Frontal cortex (tissue), 3 donors: ENCODE measurements at regions not wholly inside any gene's neighbourhood (a gene's known extent, or its start where the extent isn't known, plus 50 kb on each side); places are given as distances from the start of the nearest gene placed in this dataset.

Source experiments
- DNase-seq, 2 donors: peaks; one replicate each; pipeline ENCODE4 v3.0.0; 2012; ENCODE audit warnings: low spot score in 2 of 2
- FAIRE-seq: peaks from 2 replicates; lab custom pipeline; 2012; peaks lifted over from hg19 to GRCh38; lab: Jason Lieb, UNC
- donor health status: control.
- donor health status: control.
- donor health status: control.

- FAIRE-seq (no peak), DNase-seq (no peak)
Observed at GRCh38 chr22:49090061-49090852, 737.4 kb downstream of the BRD1 start.

GRCh38 chr22:49088801-49089791 lies 738.6 kb downstream of the BRD1 start:
- FAIRE-seq (no peak), DNase-seq (no peak)

- no peak for FAIRE-seq
- no peak for DNase-seq
Observed at GRCh38 chr22:49087716-49088601, 739.7 kb downstream of the BRD1 start.

GRCh38 chr22:49087198-49087597 lies 740.5 kb downstream of the BRD1 start:
- no peak for DNase-seq

GRCh38 chr22:49086606-49087157 lies 741.0 kb downstream of the BRD1 start:
- FAIRE-seq = no peak

More at GRCh38 chr22:49087198-49087597, 740.5 kb downstream of the BRD1 start:
- no peak for FAIRE-seq

GRCh38 chr22:49086181-49086580 lies 741.5 kb downstream of the BRD1 start:
- FAIRE-seq (no peak), DNase-seq (no peak)

More at GRCh38 chr22:49086606-49087157, 741.0 kb downstream of the BRD1 start:
- DNase-seq = no peak

GRCh38 chr22:49084206-49084605 lies 743.5 kb downstream of the BRD1 start:
- DNase-seq (no peak), FAIRE-seq (no peak)

GRCh38 chr22:49083607-49084006 lies 744.1 kb downstream of the BRD1 start:
- FAIRE-seq (no peak), DNase-seq (no peak)

GRCh38 chr22:49082451-49082850 lies 745.2 kb downstream of the BRD1 start:
- no peak for FAIRE-seq
- DNase-seq = no peak

GRCh38 chr22:49081926-49082325 lies 745.7 kb downstream of the BRD1 start:
- DNase-seq (no peak), FAIRE-seq (no peak)

GRCh38 chr22:49081261-49081666 lies 746.4 kb downstream of the BRD1 start:
- no peak for FAIRE-seq
- no peak for DNase-seq

- no peak for FAIRE-seq
Observed at GRCh38 chr22:49080631-49081030, 747.0 kb downstream of the BRD1 start.

GRCh38 chr22:49079743-49080500 lies 747.8 kb downstream of the BRD1 start:
- FAIRE-seq (no peak), DNase-seq (no peak)

More at GRCh38 chr22:49080631-49081030, 747.0 kb downstream of the BRD1 start:
- no peak for DNase-seq

- FAIRE-seq (no peak), DNase-seq (no peak)
Observed at GRCh38 chr22:49079027-49079725, 748.5 kb downstream of the BRD1 start.

- DNase-seq = no peak
- no peak for FAIRE-seq
Observed at GRCh38 chr22:49078076-49078710, 749.5 kb downstream of the BRD1 start.

GRCh38 chr22:49077586-49077985 lies 750.1 kb downstream of the BRD1 start:
- DNase-seq = no peak
- no peak for FAIRE-seq

- DNase-seq = no peak
- no peak for FAIRE-seq
Observed at GRCh38 chr22:49077036-49077393, 750.7 kb downstream of the BRD1 start.
